A673 (cell line): ENCODE measurements at regions not wholly inside any gene's neighbourhood (a gene's known extent, or its start where the extent isn't known, plus 50 kb on each side); places are given as distances from the start of the nearest gene placed in this dataset.

ENCODE experiments used
- BruUV-seq: library from RNA; stranded (reverse); fragments of 400-500 nt; replicated peaks from 2 replicates; lab custom pipeline; 2021; lab: Mats Ljungman, UMichigan
- CTCF ChIA-PET: fragments of 300-600 bp; sonication (Branson Sonifier 250); formaldehyde crosslinking; loops from one replicate; lab custom pipeline; 2022; ENCODE audit warnings: antibody characterized with exemption; lab: Charles Lee
- POLR2A ChIA-PET: fragments of 300-600 bp; sonication (Branson Sonifier 250); formaldehyde crosslinking; loops from one replicate; lab custom pipeline; 2022; ENCODE audit warnings: antibody characterized with exemption; ENCODE audit not compliant: low non-redundant PET; lab: Charles Lee
- DNase-seq: peaks from one replicate; pipeline ENCODE4 v3.0.0-alpha.2; 2015; ENCODE audit warnings: low spot score
- H3K27ac ChIP-seq: fragments of 200-600 bp; sonication (generic); 2 replicates; pipeline ENCODE4 v1.5.1; 2016; ENCODE audit warnings: mixed run types, low read depth, mild to moderate bottlenecking, mixed read lengths, antibody characterized with exemption, low read length; ENCODE audit not compliant: poor library complexity, severe bottlenecking
- H3K27me3 ChIP-seq: fragments of 200-600 bp; sonication (generic); replicated peaks from 2 replicates; pipeline ENCODE4 v1.6.1; 2017; ENCODE audit warnings: mixed run types, low read depth, mild to moderate bottlenecking, mixed read lengths, antibody characterized with exemption, low read length; ENCODE audit not compliant: insufficient read depth, poor library complexity
- H3K36me3 ChIP-seq: fragments of 200-600 bp; sonication (generic); 2 replicates; pipeline ENCODE4 v1.6.1; 2016; ENCODE audit warnings: mixed run types, mild to moderate bottlenecking, mixed read lengths, antibody characterized with exemption, low read length; ENCODE audit not compliant: insufficient read depth, poor library complexity, severe bottlenecking
- H3K4me1 ChIP-seq: fragments of 200-600 bp; sonication (generic); 2 replicates; pipeline ENCODE4 v1.6.1; 2017; ENCODE audit warnings: mixed run types, mild to moderate bottlenecking, mixed read lengths, antibody characterized with exemption, low read length; ENCODE audit not compliant: insufficient read depth, poor library complexity, severe bottlenecking
- H3K4me3 ChIP-seq: fragments of 200-600 bp; sonication (generic); 2 replicates; pipeline ENCODE4 v1.5.1; 2016; ENCODE audit warnings: low read depth, mixed run types, mild to moderate bottlenecking, mixed read lengths, low read length; ENCODE audit not compliant: poor library complexity, severe bottlenecking
- H3K9me3 ChIP-seq: fragments of 200-600 bp; sonication (generic); 2 replicates; pipeline ENCODE4 v1.6.1; 2016; ENCODE audit warnings: mixed run types, low read depth, mild to moderate bottlenecking, mixed read lengths, antibody characterized with exemption, low read length; ENCODE audit not compliant: poor library complexity, severe bottlenecking
- CTCF ChIP-seq: fragments of 300-800, 200-600 bp; sonication (generic); conservative IDR thresholded peaks from 2 replicates; pipeline ENCODE4 v1.5.1; 2017; ENCODE audit warnings: low read depth, mild to moderate bottlenecking, antibody characterized with exemption, low read length, moderate library complexity, mixed read lengths
- EZH2 ChIP-seq: fragments of 200-600 bp; sonication (generic); IDR thresholded peaks from 2 replicates; pipeline ENCODE4 v1.6.1; 2017; ENCODE audit warnings: borderline replicate concordance, low read depth, mild to moderate bottlenecking, mixed read lengths, antibody characterized with exemption, low read length; ENCODE audit not compliant: poor library complexity, severe bottlenecking
- intact Hi-C: fragments of 100-400 bp; cut with micrococcal nuclease; formaldehyde crosslinking; loops from one replicate; pipeline ENCODE4 v1.10.0; 2022; ENCODE audit not compliant: unreplicated experiment

- intact Hi-C loops: no loop called here
- TF ChIP-seq CTCF: no peak
- no peak for TF ChIP-seq EZH2
- Histone ChIP-seq H3K4me3 (no peak overlapping the region), H3K27ac (no peak overlapping the region), H3K4me1 (peaks cover 5% of the 10 kb centered on the region), H3K9me3 (no peaks in the 10 kb centered on the region), H3K36me3 (no peaks in the 10 kb centered on the region), H3K27me3 (no peaks in the 10 kb centered on the region)
- BruUV-seq: no TSS peak
- DNase-seq: no peak
- POLR2A ChIA-PET: no interaction called here
- CTCF ChIA-PET: no interaction called here
These were observed 684.5 kb downstream of the FAM181B start for GRCh38 chr11:82049199-82049598.

GRCh38 chr11:82047200-82047599 is 686.5 kb downstream of the FAM181B start:
- H3K27ac ChIP-seq: peak overlapping the region; percentile 49
- H3K9me3 ChIP-seq: no peaks in the 10 kb centered on the region
- peaks cover 5% of the 10 kb centered on the region for H3K4me1 ChIP-seq
- H3K36me3 ChIP-seq: no peaks in the 10 kb centered on the region
- no TSS peak for BruUV-seq
- H3K4me3 ChIP-seq: no peak overlapping the region
- intact Hi-C loops: no loop called here
- DNase-seq: no peak
- TF ChIP-seq EZH2: no peak
- no peak for TF ChIP-seq CTCF
- ChIA-PET POLR2A (no interaction called here), CTCF (no interaction called here)
- H3K27me3 ChIP-seq: no peaks in the 10 kb centered on the region

- intact Hi-C loops: no loop called here
- no peaks in the 10 kb centered on the region for H3K9me3 ChIP-seq
- DNase-seq: peak; percentile 65
- no TSS peak for BruUV-seq
- H3K4me3 ChIP-seq: no peak overlapping the region
- ChIA-PET CTCF (no interaction called here), POLR2A (no interaction called here)
- peak overlapping the region; percentile 49 for H3K27ac ChIP-seq
- H3K4me1 ChIP-seq: peaks cover 5% of the 10 kb centered on the region
- no peak for TF ChIP-seq CTCF
- no peak for TF ChIP-seq EZH2
- no peaks in the 10 kb centered on the region for H3K27me3 ChIP-seq
- no peaks in the 10 kb centered on the region for H3K36me3 ChIP-seq
These were observed 686.9 kb downstream of the FAM181B start for GRCh38 chr11:82046778-82047177.
